GM13976 (cell line): ENCODE measurements at regions not wholly inside any gene's neighbourhood (a gene's known extent, or its start where the extent isn't known, plus 50 kb on each side); places are given as distances from the start of the nearest gene placed in this dataset.

Source experiments
- DNase-seq: peaks from one replicate; pipeline ENCODE4 v3.0.0; 2012; ENCODE audit warnings: low spot score
- CTCF ChIP-seq: IDR thresholded peaks from 2 replicates; pipeline ENCODE4 v1.5.1; 2012; ENCODE audit warnings: borderline replicate concordance, mild to moderate bottlenecking; ENCODE audit not compliant: insufficient read depth; ENCODE audit errors: extremely low read depth, missing control alignments, control extremely low read depth
- in situ Hi-C: fragments of 300-500 bp; cut with MboI; formaldehyde crosslinking; loops from one replicate; pipeline ENCODE4 v1.12.0; 2022; ENCODE audit warnings: low sequenced_read_pairs, mixed read lengths, inconsistent platforms; ENCODE audit not compliant: unreplicated experiment

- DNase-seq = no peak
- TF ChIP-seq CTCF = no peak
- in situ Hi-C loops = no loop called here
Measured at GRCh38 chr20:58135441-58136148, 92.9 kb downstream of the ANKRD60 start.

GRCh38 chr20:58133020-58133808 is 95.2 kb downstream of the ANKRD60 start:
- DNase-seq = no peak
- in situ Hi-C loops = no loop called here
- no peak for TF ChIP-seq CTCF

- TF ChIP-seq CTCF = no peak
- in situ Hi-C loops = no loop called here
- DNase-seq = no peak
Measured at GRCh38 chr20:58131551-58132142, 96.8 kb downstream of the ANKRD60 start.

GRCh38 chr20:58131151-58131550 is 97.3 kb downstream of the ANKRD60 start:
- TF ChIP-seq CTCF = no peak
- in situ Hi-C loops = no loop called here
- no peak for DNase-seq

- in situ Hi-C loops = no loop called here
- TF ChIP-seq CTCF = no peak
- no peak for DNase-seq
Measured at GRCh38 chr20:58130581-58130980, 97.9 kb downstream of the ANKRD60 start.

- TF ChIP-seq CTCF = no peak
- in situ Hi-C loops = no loop called here
- no peak for DNase-seq
Measured at GRCh38 chr20:58130156-58130555, 98.3 kb downstream of the ANKRD60 start.
